ENCODE measurements at regions not wholly inside any gene's neighbourhood (a gene's known extent, or its start where the extent isn't known, plus 50 kb on each side); places are given as distances from the start of the nearest gene placed in this dataset.
"Not testable (repeated sequence)": the region's sequence is repeated elsewhere in the genome, so short reads cannot be mapped to it uniquely, and the experiment has no call there.

GRCh38 chr4:27770895-27771294 is 910.3 kb downstream of the STIM2 start:
- DNase-seq, result no peak

- no peak for DNase-seq
Measured at GRCh38 chr4:27775156-27775555, 914.5 kb downstream of the STIM2 start.

GRCh38 chr4:27779827-27780226 is 919.2 kb downstream of the STIM2 start:
- DNase-seq, result no peak

GRCh38 chr4:27787195-27787594 is 926.6 kb downstream of the STIM2 start:
- DNase-seq, result no peak

GRCh38 chr4:27789773-27790172 is 929.1 kb downstream of the STIM2 start:
- peak; percentile 60 for DNase-seq

GRCh38 chr4:27790911-27791310 is 930.3 kb downstream of the STIM2 start:
- peak; percentile 79 for DNase-seq

- peak; percentile 71 for DNase-seq
Measured at GRCh38 chr4:27791640-27792039, 931.0 kb downstream of the STIM2 start.

GRCh38 chr4:27807207-27807606 is 946.6 kb downstream of the STIM2 start:
- DNase-seq, result peak; percentile 54

GRCh38 chr4:27811948-27812347 is 951.3 kb downstream of the STIM2 start:
- DNase-seq, result no peak

GRCh38 chr4:27813226-27813625 is 952.6 kb downstream of the STIM2 start:
- DNase-seq, result not testable (repeated sequence)

- not testable (repeated sequence) for DNase-seq
Measured at GRCh38 chr4:27813699-27814425, 953.2 kb downstream of the STIM2 start.

GRCh38 chr4:27819246-27819645 is 958.6 kb downstream of the STIM2 start:
- DNase-seq, result peak; percentile 90

GRCh38 chr4:27828843-27829242 is 968.2 kb downstream of the STIM2 start:
- peak; percentile 38 for DNase-seq

- DNase-seq, result no peak
Measured at GRCh38 chr4:27830251-27830650, 969.6 kb downstream of the STIM2 start.

- peak; percentile 57 for DNase-seq
Measured at GRCh38 chr4:27835851-27836250, 975.2 kb downstream of the STIM2 start.

- DNase-seq, result peak; percentile 84
Measured at GRCh38 chr4:27836523-27836922, 975.9 kb downstream of the STIM2 start.

GRCh38 chr4:27843776-27844175 is 983.1 kb downstream of the STIM2 start:
- DNase-seq, result no peak

- DNase-seq, result peak; percentile 88
Measured at GRCh38 chr4:27844376-27844775, 983.7 kb downstream of the STIM2 start.

GRCh38 chr4:27846951-27847350 is 986.3 kb downstream of the STIM2 start:
- DNase-seq, result peak; percentile 61

- peak; percentile 60 for DNase-seq
Measured at GRCh38 chr4:27861381-27861787, 1000.7 kb downstream of the STIM2 start.

- peak; percentile 73 for DNase-seq
Measured at GRCh38 chr4:27861802-27862201, 1001.2 kb downstream of the STIM2 start.

- peak; percentile 10 for DNase-seq
Measured at GRCh38 chr4:27873596-27873995, 1013.0 kb downstream of the STIM2 start.

GRCh38 chr4:27881705-27882104 is 1021.1 kb downstream of the STIM2 start:
- DNase-seq, result no peak

GRCh38 chr4:27886120-27886519 is 1025.5 kb downstream of the STIM2 start:
- DNase-seq, result peak; percentile 40

- DNase-seq, result no peak
Measured at GRCh38 chr4:27887646-27888045, 1027.0 kb downstream of the STIM2 start.
